ENCODE measurements at regions not wholly inside any gene's neighbourhood (a gene's known extent, or its start where the extent isn't known, plus 50 kb on each side); places are given as distances from the start of the nearest gene placed in this dataset.

GRCh38 chr1:222898191-222898527 lies 83.3 kb downstream of the DISP1 start:
- TF ChIP-seq, protein P1, sequence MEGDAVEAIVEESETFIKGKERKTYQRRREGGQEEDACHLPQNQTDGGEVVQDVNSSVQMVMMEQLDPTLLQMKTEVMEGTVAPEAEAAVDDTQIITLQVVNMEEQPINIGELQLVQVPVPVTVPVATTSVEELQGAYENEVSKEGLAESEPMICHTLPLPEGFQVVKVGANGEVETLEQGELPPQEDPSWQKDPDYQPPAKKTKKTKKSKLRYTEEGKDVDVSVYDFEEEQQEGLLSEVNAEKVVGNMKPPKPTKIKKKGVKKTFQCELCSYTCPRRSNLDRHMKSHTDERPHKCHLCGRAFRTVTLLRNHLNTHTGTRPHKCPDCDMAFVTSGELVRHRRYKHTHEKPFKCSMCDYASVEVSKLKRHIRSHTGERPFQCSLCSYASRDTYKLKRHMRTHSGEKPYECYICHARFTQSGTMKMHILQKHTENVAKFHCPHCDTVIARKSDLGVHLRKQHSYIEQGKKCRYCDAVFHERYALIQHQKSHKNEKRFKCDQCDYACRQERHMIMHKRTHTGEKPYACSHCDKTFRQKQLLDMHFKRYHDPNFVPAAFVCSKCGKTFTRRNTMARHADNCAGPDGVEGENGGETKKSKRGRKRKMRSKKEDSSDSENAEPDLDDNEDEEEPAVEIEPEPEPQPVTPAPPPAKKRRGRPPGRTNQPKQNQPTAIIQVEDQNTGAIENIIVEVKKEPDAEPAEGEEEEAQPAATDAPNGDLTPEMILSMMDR (IDR thresholded peaks at IDR 0.05 in 4 of 5, conservative IDR thresholded peaks at IDR 0.05 in 1 of 5) = no peak
- TF ChIP-seq POLR2A (IDR thresholded peaks at IDR 0.05) = no peak

All from gastrocnemius medialis (tissue), 4 donors.